ENCODE measurements at regions not wholly inside any gene's neighbourhood (a gene's known extent, or its start where the extent isn't known, plus 50 kb on each side); places are given as distances from the start of the nearest gene placed in this dataset.

DNA sequence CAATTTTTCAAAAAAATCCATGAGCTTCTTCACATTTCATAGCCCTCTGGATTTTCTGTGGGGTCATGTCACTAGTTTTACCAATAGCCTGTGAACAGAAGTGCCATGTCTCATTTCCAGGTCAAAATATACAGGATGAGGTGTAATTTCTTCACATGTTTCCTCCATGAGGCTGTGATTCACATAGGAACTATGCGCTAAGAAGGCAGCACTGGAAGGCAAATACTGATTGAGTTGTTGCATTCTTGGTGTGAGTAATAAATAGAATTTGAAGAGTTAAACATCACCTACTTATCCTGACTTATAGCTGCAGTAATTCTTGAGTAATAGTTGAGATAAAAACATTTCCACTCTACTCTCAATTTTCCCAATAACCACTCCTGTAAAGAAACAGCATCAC lies 442.3 kb downstream of the HAO1 start:
- TF ChIP-seq EZH2 (IDR thresholded peaks at IDR 0.05; ENCODE audit: low read length) = no peak
- TF ChIP-seq, protein P1, sequence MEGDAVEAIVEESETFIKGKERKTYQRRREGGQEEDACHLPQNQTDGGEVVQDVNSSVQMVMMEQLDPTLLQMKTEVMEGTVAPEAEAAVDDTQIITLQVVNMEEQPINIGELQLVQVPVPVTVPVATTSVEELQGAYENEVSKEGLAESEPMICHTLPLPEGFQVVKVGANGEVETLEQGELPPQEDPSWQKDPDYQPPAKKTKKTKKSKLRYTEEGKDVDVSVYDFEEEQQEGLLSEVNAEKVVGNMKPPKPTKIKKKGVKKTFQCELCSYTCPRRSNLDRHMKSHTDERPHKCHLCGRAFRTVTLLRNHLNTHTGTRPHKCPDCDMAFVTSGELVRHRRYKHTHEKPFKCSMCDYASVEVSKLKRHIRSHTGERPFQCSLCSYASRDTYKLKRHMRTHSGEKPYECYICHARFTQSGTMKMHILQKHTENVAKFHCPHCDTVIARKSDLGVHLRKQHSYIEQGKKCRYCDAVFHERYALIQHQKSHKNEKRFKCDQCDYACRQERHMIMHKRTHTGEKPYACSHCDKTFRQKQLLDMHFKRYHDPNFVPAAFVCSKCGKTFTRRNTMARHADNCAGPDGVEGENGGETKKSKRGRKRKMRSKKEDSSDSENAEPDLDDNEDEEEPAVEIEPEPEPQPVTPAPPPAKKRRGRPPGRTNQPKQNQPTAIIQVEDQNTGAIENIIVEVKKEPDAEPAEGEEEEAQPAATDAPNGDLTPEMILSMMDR (optimal IDR thresholded peaks at IDR 0.05 in 1 of 3, IDR thresholded peaks at IDR 0.05 in 1 of 3, conservative IDR thresholded peaks at IDR 0.05 in 1 of 3; ENCODE audit: extremely low read depth in 1 of 3, insufficient read depth in 2 of 3, low read length in 3 of 3) = no peak

Data from keratinocyte (primary cell).